ENCODE measurements at regions not wholly inside any gene's neighbourhood (a gene's known extent, or its start where the extent isn't known, plus 50 kb on each side); places are given as distances from the start of the nearest gene placed in this dataset.

DNA sequence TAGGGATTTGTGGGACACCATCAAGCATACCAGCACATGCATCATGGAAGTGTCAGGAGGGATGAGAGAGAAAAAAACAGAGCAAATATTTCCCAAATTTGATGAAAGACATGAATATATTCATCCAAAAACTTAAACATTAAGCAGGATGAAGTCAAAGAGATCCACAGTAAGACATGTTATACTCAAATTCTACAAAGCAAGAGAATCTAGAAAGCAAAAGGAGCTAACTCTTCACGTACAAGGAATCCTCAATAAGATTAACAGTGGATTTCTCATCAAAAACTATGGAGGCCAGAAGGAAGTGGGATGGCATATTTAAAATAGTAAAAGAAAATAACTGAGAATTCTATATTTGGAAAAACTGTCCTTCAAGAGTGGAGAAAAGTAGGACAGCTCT lies 374.8 kb downstream of the ZFHX3 start:
- Mint-ChIP-seq H3K27ac (no peak overlapping the region), H3K4me1 (no peaks in the 10 kb centered on the region), H3K9me3 (peaks cover 10% of the 10 kb centered on the region), H3K36me3 (peaks cover 17% of the 10 kb centered on the region), H3K27me3 (no peaks in the 10 kb centered on the region), H3K4me3 (no peak overlapping the region)
- DNase-seq (ENCODE audit: low spot score in 2 of 2) = no peak
- ATAC-seq (ENCODE audit: low read depth) = no peak

DNA sequence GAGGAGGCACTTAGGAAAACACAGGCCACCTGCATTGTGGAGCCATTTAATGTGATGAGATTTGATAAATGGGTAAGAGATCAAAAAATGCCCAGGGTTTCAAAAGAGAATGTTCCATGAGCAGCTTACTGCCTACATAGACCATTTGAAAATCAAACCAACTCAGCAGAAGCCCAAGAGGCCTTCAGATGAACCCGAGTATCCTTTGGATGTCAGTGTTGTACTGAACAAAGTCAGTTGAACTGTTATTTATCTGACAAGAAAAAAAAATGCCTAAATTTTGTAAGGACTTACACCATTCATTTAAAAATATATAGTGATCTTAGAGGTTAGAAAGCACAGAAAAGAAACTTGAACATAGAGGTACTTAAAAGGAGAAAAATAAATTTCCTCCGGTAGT lies 381.7 kb downstream of the ZFHX3 start:
- Mint-ChIP-seq H3K27ac (no peak overlapping the region), H3K4me1 (no peaks in the 10 kb centered on the region), H3K36me3 (peaks cover 2% of the 10 kb centered on the region), H3K27me3 (no peaks in the 10 kb centered on the region), H3K9me3 (peaks cover 1% of the 10 kb centered on the region), H3K4me3 (no peak overlapping the region)
- DNase-seq (ENCODE audit: low spot score in 2 of 2) (no peak), ATAC-seq (ENCODE audit: low read depth) (no peak)

DNA sequence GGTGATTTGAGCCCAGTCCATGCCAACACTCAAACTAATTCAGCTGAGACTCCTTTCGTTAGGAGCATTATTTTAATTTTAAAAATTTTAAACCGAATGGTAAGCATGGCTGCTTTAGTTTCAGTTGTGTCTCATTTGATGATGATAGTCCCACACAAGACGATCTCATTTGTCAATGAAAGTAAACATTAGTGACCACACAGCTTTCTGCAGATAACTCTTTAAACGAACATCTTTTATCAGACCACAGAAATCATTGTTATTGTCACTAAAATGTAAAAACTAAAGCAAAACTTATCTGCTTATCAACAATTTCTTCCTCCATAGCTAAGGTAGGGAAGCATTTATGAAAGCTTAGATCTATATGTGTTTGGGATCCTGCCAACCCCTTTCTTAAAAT lies 382.2 kb downstream of the ZFHX3 start:
- Mint-ChIP-seq H3K4me3 (peak overlapping the region; percentile 99), H3K27ac (peak overlapping the region; percentile 98), H3K4me1 (no peaks in the 10 kb centered on the region), H3K27me3 (no peaks in the 10 kb centered on the region), H3K36me3 (no peaks in the 10 kb centered on the region), H3K9me3 (peaks cover 1% of the 10 kb centered on the region)
- ATAC-seq (ENCODE audit: low read depth) (no peak), DNase-seq (ENCODE audit: low spot score in 2 of 2) (no peak)

DNA sequence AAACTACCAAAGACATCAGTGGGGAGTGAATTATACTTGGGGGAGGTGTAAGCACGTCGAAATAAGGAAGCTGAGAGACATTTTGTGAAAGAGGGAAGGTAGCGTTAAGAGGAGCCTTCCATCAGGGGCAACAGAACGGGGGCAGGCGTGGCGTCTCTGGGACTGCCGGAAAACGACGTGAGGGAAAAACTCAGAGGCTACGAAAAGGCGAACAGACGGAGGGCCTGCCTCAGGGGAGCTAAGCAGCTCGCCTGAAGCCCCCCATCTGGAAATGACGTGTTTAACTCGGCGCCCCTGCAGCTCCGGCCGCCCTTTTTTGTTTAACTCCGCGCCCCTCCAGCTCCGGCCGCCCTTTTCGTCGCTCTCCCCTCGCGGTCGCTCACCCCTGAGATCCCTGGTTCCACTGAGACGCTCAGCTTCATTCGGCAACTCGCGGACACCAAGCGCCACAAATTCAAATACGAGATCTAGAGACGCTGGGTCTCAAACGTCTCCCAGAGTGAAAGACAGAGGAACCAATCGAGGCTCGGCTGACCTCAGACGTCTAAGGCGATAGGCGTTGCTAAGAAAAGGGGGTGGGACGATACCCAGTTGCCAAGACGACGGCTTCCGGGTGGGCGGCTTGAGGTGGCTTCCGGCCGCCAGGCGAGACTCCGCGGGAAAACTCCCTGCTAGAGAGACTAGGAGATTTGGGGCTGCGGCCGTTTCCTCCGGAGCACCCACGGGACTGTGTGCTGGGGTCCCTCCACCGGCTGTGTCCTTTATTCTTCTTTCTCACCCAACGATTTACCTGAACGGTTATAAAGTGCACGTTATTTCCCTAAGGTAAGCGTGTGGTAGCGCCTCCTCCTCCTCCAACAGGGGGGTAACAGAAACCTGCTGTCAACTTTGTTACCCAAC lies 383.2 kb downstream of the ZFHX3 start:
- Mint-ChIP-seq H3K4me1 (no peaks in the 10 kb centered on the region), H3K27me3 (no peaks in the 10 kb centered on the region), H3K9me3 (peaks cover 1% of the 10 kb centered on the region)

DNA sequence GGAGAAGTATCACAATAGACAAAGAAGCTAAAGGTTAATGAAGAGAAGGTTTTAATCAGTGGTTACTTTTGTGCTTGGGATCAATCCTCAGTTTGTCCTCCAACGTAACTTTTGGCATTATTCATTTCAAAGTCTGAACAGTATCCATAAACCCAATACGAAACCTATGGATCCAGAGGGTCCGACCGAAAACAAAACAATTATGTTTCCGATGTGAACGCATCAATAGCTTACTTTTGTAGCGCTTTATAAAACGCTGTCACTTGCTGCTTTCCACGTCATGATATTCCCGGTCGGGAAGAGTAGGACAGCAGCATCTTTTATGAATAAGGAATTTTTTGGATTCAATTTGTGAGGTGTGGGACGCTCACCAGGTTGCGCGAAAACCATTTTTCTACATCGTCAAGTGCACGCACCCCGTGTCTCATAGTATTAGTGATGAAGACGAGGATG lies 383.8 kb downstream of the ZFHX3 start:
- peaks cover 1% of the 10 kb centered on the region for H3K9me3 Mint-ChIP-seq

More for the DNA sequence above, 383.2 kb downstream of the ZFHX3 start:
- Mint-ChIP-seq H3K36me3 (no peaks in the 10 kb centered on the region), H3K4me3 (peak overlapping the region; percentile 99), H3K27ac (peak overlapping the region; percentile 98)
- DNase-seq (ENCODE audit: low spot score in 2 of 2) (peak; percentile 87 to 91), ATAC-seq (ENCODE audit: low read depth) (peak; percentile 97)

DNA sequence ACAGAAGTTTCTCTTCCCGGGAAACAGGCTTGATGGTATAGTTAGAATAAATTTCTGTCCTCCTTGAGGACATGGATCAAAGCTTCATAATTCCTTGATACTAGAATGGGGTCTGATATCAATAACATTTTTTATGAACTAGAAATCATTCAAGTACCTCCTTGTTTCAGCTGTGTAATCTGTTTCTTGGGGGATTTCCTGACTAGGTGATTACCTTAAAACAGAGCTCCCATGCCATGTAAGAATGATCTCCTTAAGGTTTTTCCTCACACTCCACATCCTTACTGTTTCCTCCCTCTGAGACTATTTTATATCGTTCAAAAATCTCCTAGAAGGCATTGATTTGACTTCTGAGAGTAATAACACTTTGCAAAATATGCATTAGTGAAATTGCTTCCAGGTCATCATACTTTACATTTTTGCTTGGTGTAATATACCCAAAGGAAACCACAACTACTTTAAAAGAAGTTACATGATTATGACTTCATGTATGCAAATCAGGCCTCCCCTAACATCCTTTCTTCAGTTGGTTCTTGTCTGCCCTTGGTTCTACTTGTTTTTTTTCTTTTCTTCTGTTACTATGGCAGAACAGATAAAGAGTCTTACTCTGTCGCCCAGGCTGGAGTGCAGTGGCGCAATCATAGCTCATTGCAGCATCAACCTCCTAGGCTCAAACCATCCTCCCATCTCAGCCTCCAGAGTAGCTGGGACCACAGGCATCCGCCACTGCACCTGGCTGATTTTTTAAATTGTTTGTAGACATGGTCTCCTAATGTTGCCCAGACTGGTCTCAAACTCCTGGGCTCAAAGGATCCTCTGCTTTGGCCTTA lies 388.8 kb downstream of the ZFHX3 start:
- H3K9me3 Mint-ChIP-seq = peaks cover 1% of the 10 kb centered on the region
- no peak for DNase-seq (ENCODE audit: low spot score in 2 of 2)
- peaks cover 17% of the 10 kb centered on the region for H3K4me1 Mint-ChIP-seq
- no peak overlapping the region for H3K4me3 Mint-ChIP-seq
- H3K36me3 Mint-ChIP-seq = no peaks in the 10 kb centered on the region
- no peaks in the 10 kb centered on the region for H3K27me3 Mint-ChIP-seq
- no peak for ATAC-seq (ENCODE audit: low read depth)
- peak overlapping the region; percentile 28 for H3K27ac Mint-ChIP-seq

More for the DNA sequence above, 383.8 kb downstream of the ZFHX3 start:
- DNase-seq (ENCODE audit: low spot score in 2 of 2) (no peak), ATAC-seq (ENCODE audit: low read depth) (no peak)
- Mint-ChIP-seq H3K4me3 (peak overlapping the region; percentile 99), H3K27ac (peak overlapping the region; percentile 98), H3K36me3 (no peaks in the 10 kb centered on the region), H3K4me1 (peaks cover 4% of the 10 kb centered on the region), H3K27me3 (no peaks in the 10 kb centered on the region)

DNA sequence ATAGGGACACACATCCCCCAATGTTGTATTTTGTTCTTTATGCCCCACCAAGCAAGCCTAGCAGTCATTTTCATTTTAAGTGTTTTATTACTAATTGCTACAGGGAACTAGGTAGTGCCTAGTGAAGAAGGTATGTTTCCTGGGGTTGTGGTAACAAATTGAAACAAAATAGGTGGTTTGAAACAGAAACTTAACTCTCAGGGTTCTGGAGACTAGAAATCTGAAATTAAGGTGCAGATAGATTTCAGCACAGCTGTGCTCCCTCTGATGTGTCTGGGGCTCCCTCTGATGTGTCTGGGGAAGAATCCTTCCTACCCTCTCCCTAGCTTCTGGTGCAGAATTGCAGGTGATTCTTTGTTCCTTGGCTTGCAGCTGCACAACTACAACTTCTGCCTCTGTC lies 390.1 kb downstream of the ZFHX3 start:
- Mint-ChIP-seq H3K4me1 (peaks cover 17% of the 10 kb centered on the region), H3K9me3 (peaks cover 1% of the 10 kb centered on the region), H3K27me3 (no peaks in the 10 kb centered on the region), H3K27ac (peak overlapping the region; percentile 28), H3K4me3 (no peak overlapping the region), H3K36me3 (no peaks in the 10 kb centered on the region)
- ATAC-seq (ENCODE audit: low read depth) (peak; percentile 45), DNase-seq (ENCODE audit: low spot score in 2 of 2) (no peak)

DNA sequence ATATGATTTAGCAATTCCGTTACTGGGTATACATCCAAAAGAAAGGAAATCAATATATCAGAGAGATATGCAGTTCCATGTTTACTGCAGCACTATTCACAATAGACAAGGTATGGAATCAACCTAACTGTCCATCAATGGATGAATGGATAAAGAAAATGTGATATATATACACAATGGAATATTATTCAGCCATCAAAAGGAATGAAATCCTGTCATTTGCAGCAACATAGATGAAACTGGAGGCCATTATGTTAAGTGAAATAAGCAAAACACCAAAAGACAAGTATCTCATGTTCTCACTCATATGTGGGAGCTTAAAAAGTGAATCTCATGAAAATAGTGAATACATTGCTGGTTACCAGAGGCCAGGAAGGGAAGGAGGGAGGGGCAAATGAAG lies 390.8 kb downstream of the ZFHX3 start:
- Mint-ChIP-seq H3K9me3 (peaks cover 1% of the 10 kb centered on the region), H3K4me1 (peaks cover 17% of the 10 kb centered on the region), H3K36me3 (peaks cover 4% of the 10 kb centered on the region), H3K4me3 (no peak overlapping the region), H3K27ac (no peak overlapping the region), H3K27me3 (no peaks in the 10 kb centered on the region)
- no peak for ATAC-seq (ENCODE audit: low read depth)
- DNase-seq (ENCODE audit: low spot score in 2 of 2) = no peak

DNA sequence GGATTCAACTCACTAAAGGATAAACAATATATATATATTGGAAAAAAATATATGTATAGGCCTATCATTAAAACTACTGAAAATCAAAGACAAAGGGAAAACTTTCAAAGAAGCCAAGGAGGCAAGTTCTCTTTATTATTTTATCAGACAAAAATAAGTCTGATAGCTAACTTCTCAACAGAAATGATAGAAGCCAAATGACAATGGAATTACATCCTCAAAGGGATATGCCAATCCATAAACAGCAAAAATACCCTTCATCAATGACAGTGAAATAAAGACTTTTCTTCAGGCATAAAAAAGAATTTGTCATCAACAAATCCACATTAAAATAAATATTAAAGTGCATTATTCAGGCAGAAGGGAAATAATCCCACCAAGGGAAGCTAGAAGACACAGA lies 393.4 kb downstream of the ZFHX3 start:
- Mint-ChIP-seq H3K4me1 (peaks cover 20% of the 10 kb centered on the region), H3K27ac (no peak overlapping the region), H3K27me3 (no peaks in the 10 kb centered on the region), H3K36me3 (peaks cover 6% of the 10 kb centered on the region), H3K4me3 (no peak overlapping the region), H3K9me3 (peaks cover 3% of the 10 kb centered on the region)
- no peak for ATAC-seq (ENCODE audit: low read depth)
- DNase-seq (ENCODE audit: low spot score in 2 of 2) = no peak

DNA sequence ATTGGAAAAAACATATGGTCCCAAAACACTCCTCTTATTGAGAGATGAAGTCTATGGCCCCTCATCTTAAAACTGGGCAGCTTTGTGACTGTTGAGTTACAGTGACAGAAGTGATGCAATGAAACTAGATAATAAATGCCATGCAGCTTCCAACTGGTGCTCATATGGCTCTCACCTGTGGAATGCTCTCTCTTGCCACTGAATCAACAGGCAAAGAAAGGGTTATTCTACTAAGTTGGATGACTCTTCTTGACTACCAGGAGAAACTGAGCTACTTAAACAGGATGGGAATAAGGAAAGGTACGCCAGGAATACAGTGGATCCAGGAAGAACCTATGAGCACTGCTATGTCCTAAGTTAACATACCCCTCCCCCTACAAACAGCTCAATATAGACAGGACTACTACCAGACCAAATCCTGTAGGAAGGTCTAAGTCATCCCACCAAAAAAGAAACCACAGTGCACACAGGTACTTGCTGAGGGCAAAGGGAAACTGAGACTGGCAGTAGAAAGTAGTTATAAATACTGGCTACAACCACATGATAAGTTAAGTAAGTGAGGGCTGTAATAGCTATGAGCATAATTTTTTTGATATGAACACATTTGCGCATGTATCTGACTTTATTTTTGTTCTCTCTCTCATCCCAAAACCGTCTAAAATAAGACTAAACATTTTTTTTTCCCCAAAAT lies 398.5 kb downstream of the ZFHX3 start:
- no peak overlapping the region for H3K27ac Mint-ChIP-seq
- ATAC-seq (ENCODE audit: low read depth) = no peak

DNA sequence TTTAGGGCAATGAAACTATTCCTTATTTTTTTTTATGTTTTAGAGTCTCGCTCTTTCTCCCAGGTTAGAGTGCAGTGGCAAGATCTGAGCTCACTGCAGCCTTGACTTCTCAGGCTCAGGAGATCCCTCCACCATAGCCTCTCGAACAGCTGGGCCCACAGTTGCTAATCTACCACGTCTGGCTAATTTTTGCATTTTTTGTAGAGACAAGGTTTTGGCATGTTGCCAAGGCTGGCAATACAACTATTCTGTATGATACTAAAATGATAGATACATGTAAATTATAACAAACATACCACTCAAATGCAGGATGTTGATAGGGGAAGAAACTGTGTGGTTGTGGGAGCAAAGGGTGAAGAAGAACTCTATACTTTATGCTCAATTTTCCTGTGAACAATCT lies 401.3 kb downstream of the ZFHX3 start:
- peaks cover 1% of the 10 kb centered on the region for H3K9me3 Mint-ChIP-seq
- no peak overlapping the region for H3K4me3 Mint-ChIP-seq
- no peak overlapping the region for H3K27ac Mint-ChIP-seq
- peaks cover 7% of the 10 kb centered on the region for H3K4me1 Mint-ChIP-seq
- no peaks in the 10 kb centered on the region for H3K27me3 Mint-ChIP-seq
- H3K36me3 Mint-ChIP-seq = no peaks in the 10 kb centered on the region
- no peak for ATAC-seq (ENCODE audit: low read depth)
- DNase-seq (ENCODE audit: low spot score in 2 of 2) = no peak

More for the DNA sequence above, 398.5 kb downstream of the ZFHX3 start:
- no peak for DNase-seq (ENCODE audit: low spot score in 2 of 2)
- Mint-ChIP-seq H3K9me3 (peaks cover 3% of the 10 kb centered on the region), H3K36me3 (peaks cover 6% of the 10 kb centered on the region), H3K4me1 (peaks cover 7% of the 10 kb centered on the region), H3K27me3 (no peaks in the 10 kb centered on the region), H3K4me3 (no peak overlapping the region)

DNA sequence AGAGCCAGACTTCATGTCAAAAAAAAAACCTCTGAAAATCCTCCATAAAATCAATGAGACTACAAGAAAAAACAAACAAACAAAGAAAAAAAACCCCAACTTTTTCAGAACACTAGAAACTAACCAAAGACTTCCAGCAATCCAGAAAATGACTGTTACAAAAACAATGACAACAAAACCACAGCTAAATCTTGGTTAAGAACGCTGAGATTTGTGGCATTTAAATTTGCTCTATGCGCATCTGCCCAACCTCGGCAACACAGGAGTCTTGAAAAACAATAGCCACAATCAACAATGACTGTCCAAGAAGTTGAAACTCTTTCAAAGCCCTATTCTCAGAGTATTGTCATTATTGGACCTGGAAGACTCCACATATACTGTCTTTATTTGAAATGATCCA lies 402.4 kb downstream of the ZFHX3 start:
- H3K27ac Mint-ChIP-seq = no peak overlapping the region
- no peaks in the 10 kb centered on the region for H3K36me3 Mint-ChIP-seq
- H3K27me3 Mint-ChIP-seq = no peaks in the 10 kb centered on the region
- no peak for ATAC-seq (ENCODE audit: low read depth)
- DNase-seq (ENCODE audit: low spot score in 2 of 2) = no peak
- H3K4me1 Mint-ChIP-seq = peaks cover 7% of the 10 kb centered on the region
- peaks cover 5% of the 10 kb centered on the region for H3K9me3 Mint-ChIP-seq
- no peak overlapping the region for H3K4me3 Mint-ChIP-seq

DNA sequence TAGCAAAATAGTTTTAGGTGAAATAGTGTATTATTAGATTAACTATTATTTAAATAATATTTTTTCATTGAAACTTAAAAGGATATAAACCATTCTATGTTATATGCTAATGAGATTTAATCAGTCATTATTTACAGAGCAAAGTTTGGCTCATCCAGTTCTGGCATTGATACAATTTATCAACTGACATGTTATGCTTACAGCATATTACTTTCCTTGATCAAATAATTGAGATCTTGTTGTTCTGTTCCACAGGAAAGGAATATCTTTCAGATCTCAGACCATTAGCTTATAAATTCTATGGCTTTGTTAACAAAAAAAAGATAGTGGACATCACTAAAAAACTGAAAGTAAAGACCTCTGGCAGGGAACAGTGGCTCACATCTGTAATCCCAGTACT lies 403.0 kb downstream of the ZFHX3 start:
- Mint-ChIP-seq H3K36me3 (no peaks in the 10 kb centered on the region), H3K9me3 (peaks cover 5% of the 10 kb centered on the region), H3K27ac (no peak overlapping the region), H3K4me3 (no peak overlapping the region), H3K27me3 (no peaks in the 10 kb centered on the region), H3K4me1 (peaks cover 7% of the 10 kb centered on the region)
- no peak for ATAC-seq (ENCODE audit: low read depth)
- no peak for DNase-seq (ENCODE audit: low spot score in 2 of 2)

DNA sequence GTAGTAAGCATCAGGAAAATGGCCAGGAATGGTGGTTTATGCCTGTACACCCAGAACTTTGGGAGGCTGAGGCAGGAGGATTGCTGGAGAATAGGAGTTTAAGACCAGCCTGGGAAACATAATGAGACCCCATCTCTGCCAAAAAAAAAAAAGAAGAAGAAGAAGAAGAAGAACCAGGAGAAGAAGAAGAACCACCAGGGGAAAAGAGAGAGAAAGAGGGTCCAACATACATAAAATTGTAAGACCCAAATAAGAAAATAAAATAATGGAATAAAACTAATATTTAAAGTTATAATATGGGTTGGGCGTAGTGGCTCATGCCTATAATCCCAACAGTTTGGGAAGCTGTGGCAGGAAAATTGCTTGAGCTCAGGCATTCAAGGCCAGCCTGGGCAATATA lies 408.4 kb downstream of the ZFHX3 start:
- ATAC-seq (ENCODE audit: low read depth) = no peak

More for the DNA sequence above, 408.4 kb downstream of the ZFHX3 start:
- H3K27me3 Mint-ChIP-seq = no peaks in the 10 kb centered on the region
- peaks cover 9% of the 10 kb centered on the region for H3K36me3 Mint-ChIP-seq
- H3K4me3 Mint-ChIP-seq = no peak overlapping the region
- no peaks in the 10 kb centered on the region for H3K4me1 Mint-ChIP-seq
- H3K27ac Mint-ChIP-seq = no peak overlapping the region
- no peak for DNase-seq (ENCODE audit: low spot score in 2 of 2)
- H3K9me3 Mint-ChIP-seq = peaks cover 12% of the 10 kb centered on the region

Data from memory B cell (primary cell).